BLaER1 (cell line): ENCODE measurements at regions not wholly inside any gene's neighbourhood (a gene's known extent, or its start where the extent isn't known, plus 50 kb on each side); places are given as distances from the start of the nearest gene placed in this dataset.
"Not testable (repeated sequence)": the region's sequence is repeated elsewhere in the genome, so short reads cannot be mapped to it uniquely, and the experiment has no call there.

Source experiments
- H3K27ac ChIP-seq: shearing (Covaris generic); formaldehyde crosslinking; 2 replicates; pipeline ENCODE4 v1.8.1; 2022
- H3K27me3 ChIP-seq: shearing (Covaris generic); formaldehyde crosslinking; 2 replicates; pipeline ENCODE4 v1.8.1; 2022
- H3K36me3 ChIP-seq: shearing (Covaris generic); formaldehyde crosslinking; 2 replicates; pipeline ENCODE4 v1.8.1; 2022
- H3K4me1 ChIP-seq: shearing (Covaris generic); formaldehyde crosslinking; 2 replicates; pipeline ENCODE4 v1.8.1; 2022
- H3K4me2 ChIP-seq: shearing (Covaris generic); formaldehyde crosslinking; 2 replicates; pipeline ENCODE4 v1.8.1; 2022
- H3K4me3 ChIP-seq: shearing (Covaris generic); formaldehyde crosslinking; 2 replicates; pipeline ENCODE4 v1.8.1; 2022
- H3K9ac ChIP-seq: shearing (Covaris generic); formaldehyde crosslinking; 2 replicates; pipeline ENCODE4 v1.8.1; 2022
- H3K9me3 ChIP-seq: shearing (Covaris generic); formaldehyde crosslinking; 2 replicates; pipeline ENCODE4 v1.8.1; 2022
- H4K20me1 ChIP-seq: shearing (Covaris generic); formaldehyde crosslinking; 2 replicates; pipeline ENCODE4 v1.8.1; 2022
- Cebpa-rat ChIP-seq: shearing (Covaris generic); IDR thresholded peaks from 2 replicates; pipeline ENCODE4 v1.8.1; 2022

- Histone ChIP-seq H3K4me3 (no peak overlapping the region), H3K9me3 (no peaks in the 10 kb centered on the region), H3K9ac (no peak overlapping the region), H3K4me1 (0 out of 2 replicates have a peak, but pooled peaks cover 4% of the 10 kb centered on the region), H3K27ac (no peak overlapping the region), H3K27me3 (no peaks in the 10 kb centered on the region), H3K36me3 (no peaks in the 10 kb centered on the region), H4K20me1 (no peaks in the 10 kb centered on the region), H3K4me2 (no peak overlapping the region)
- no peak for TF ChIP-seq Cebpa-rat
Measured at GRCh38 chr6:68010936-68011335, 624.1 kb upstream of the ADGRB3 start.

GRCh38 chr6:68008445-68008844 lies 626.6 kb upstream of the ADGRB3 start:
- Histone ChIP-seq H3K4me3 (no peak overlapping the region), H3K27me3 (no peaks in the 10 kb centered on the region), H3K27ac (no peak overlapping the region), H4K20me1 (no peaks in the 10 kb centered on the region), H3K4me2 (no peak overlapping the region; the same call in 1 of the 2 replicates), H3K9me3 (no peaks in the 10 kb centered on the region), H3K4me1 (0 out of 2 replicates have a peak, but pooled peaks cover 4% of the 10 kb centered on the region), H3K9ac (no peak overlapping the region), H3K36me3 (no peaks in the 10 kb centered on the region)
- no peak for TF ChIP-seq Cebpa-rat

GRCh38 chr6:68007717-68008116 lies 627.4 kb upstream of the ADGRB3 start:
- Histone ChIP-seq H3K27me3 (no peaks in the 10 kb centered on the region), H3K4me3 (no peak overlapping the region), H4K20me1 (no peaks in the 10 kb centered on the region), H3K27ac (no peak overlapping the region), H3K9ac (no peak overlapping the region), H3K36me3 (no peaks in the 10 kb centered on the region), H3K9me3 (no peaks in the 10 kb centered on the region), H3K4me2 (no peak overlapping the region), H3K4me1 (0 out of 2 replicates have a peak, but pooled peaks cover 4% of the 10 kb centered on the region)
- no peak for TF ChIP-seq Cebpa-rat

- no peaks in the 10 kb centered on the region for H3K9me3 ChIP-seq
- no peaks in the 10 kb centered on the region for H3K36me3 ChIP-seq
- no peak overlapping the region for H3K9ac ChIP-seq
- no peak overlapping the region for H3K4me3 ChIP-seq
- TF ChIP-seq Cebpa-rat, result no peak
- H4K20me1 ChIP-seq, result no peaks in the 10 kb centered on the region
- no peak overlapping the region for H3K4me2 ChIP-seq
- H3K27me3 ChIP-seq, result no peaks in the 10 kb centered on the region
- no peaks in the 10 kb centered on the region for H3K4me1 ChIP-seq
- no peak overlapping the region for H3K27ac ChIP-seq
Measured at GRCh38 chr6:67986694-67987232, 648.3 kb upstream of the ADGRB3 start.

- H4K20me1 ChIP-seq, result no peaks in the 10 kb centered on the region
- H3K4me2 ChIP-seq, result no peak overlapping the region
- no peak overlapping the region for H3K27ac ChIP-seq
- H3K9me3 ChIP-seq, result no peaks in the 10 kb centered on the region
- no peaks in the 10 kb centered on the region for H3K27me3 ChIP-seq
- no peaks in the 10 kb centered on the region for H3K36me3 ChIP-seq
- no peak overlapping the region for H3K9ac ChIP-seq
- H3K4me3 ChIP-seq, result no peak overlapping the region
- no peaks in the 10 kb centered on the region for H3K4me1 ChIP-seq
- no peak for TF ChIP-seq Cebpa-rat
Measured at GRCh38 chr6:67976486-67976885, 658.6 kb upstream of the ADGRB3 start.

GRCh38 chr6:67974931-67975330 lies 660.2 kb upstream of the ADGRB3 start:
- Histone ChIP-seq H3K9me3 (no peaks in the 10 kb centered on the region), H3K4me2 (no peak overlapping the region), H4K20me1 (no peaks in the 10 kb centered on the region), H3K9ac (no peak overlapping the region), H3K4me3 (no peak overlapping the region), H3K4me1 (no peaks in the 10 kb centered on the region), H3K36me3 (no peaks in the 10 kb centered on the region), H3K27ac (no peak overlapping the region), H3K27me3 (no peaks in the 10 kb centered on the region)
- no peak for TF ChIP-seq Cebpa-rat

- TF ChIP-seq Cebpa-rat, result no peak
- Histone ChIP-seq H3K9me3 (no peaks in the 10 kb centered on the region), H3K4me3 (no peak overlapping the region), H3K4me1 (no peaks in the 10 kb centered on the region), H3K9ac (no peak overlapping the region), H3K36me3 (no peaks in the 10 kb centered on the region), H3K27ac (no peak overlapping the region), H3K27me3 (no peaks in the 10 kb centered on the region), H4K20me1 (no peaks in the 10 kb centered on the region), H3K4me2 (no peak overlapping the region)
Measured at GRCh38 chr6:67971812-67972211, 663.3 kb upstream of the ADGRB3 start.

- no peak overlapping the region for H3K9ac ChIP-seq
- H3K4me3 ChIP-seq, result no peak overlapping the region
- TF ChIP-seq Cebpa-rat, result no peak
- H3K36me3 ChIP-seq, result no peaks in the 10 kb centered on the region
- no peak overlapping the region for H3K4me2 ChIP-seq
- H4K20me1 ChIP-seq, result no peaks in the 10 kb centered on the region
- H3K4me1 ChIP-seq, result no peaks in the 10 kb centered on the region
- H3K27me3 ChIP-seq, result no peaks in the 10 kb centered on the region
- no peak overlapping the region for H3K27ac ChIP-seq
- H3K9me3 ChIP-seq, result no peaks in the 10 kb centered on the region
Measured at GRCh38 chr6:67966830-67967229, 668.3 kb upstream of the ADGRB3 start.

- Histone ChIP-seq H3K36me3 (no peaks in the 10 kb centered on the region), H3K27me3 (no peaks in the 10 kb centered on the region), H3K9me3 (peaks cover 29% of the 10 kb centered on the region), H3K4me2 (no peak overlapping the region), H4K20me1 (no peaks in the 10 kb centered on the region), H3K4me3 (no peak overlapping the region; the same call in 1 of the 2 replicates), H3K4me1 (no peaks in the 10 kb centered on the region), H3K9ac (no peak overlapping the region), H3K27ac (no peak overlapping the region)
- TF ChIP-seq Cebpa-rat, result no peak
Measured at GRCh38 chr6:67956352-67956751, 678.7 kb upstream of the ADGRB3 start.

- Histone ChIP-seq H3K9ac (no peak overlapping the region), H3K4me2 (no peak overlapping the region), H3K4me1 (peaks cover 14% of the 10 kb centered on the region), H3K27ac (no peak overlapping the region), H4K20me1 (no peaks in the 10 kb centered on the region), H3K4me3 (no peak overlapping the region), H3K9me3 (peaks cover 39% of the 10 kb centered on the region), H3K27me3 (no peaks in the 10 kb centered on the region), H3K36me3 (no peaks in the 10 kb centered on the region)
- TF ChIP-seq Cebpa-rat, result no peak
Measured at GRCh38 chr6:67952948-67953347, 682.1 kb upstream of the ADGRB3 start.

GRCh38 chr6:67952121-67952520 lies 683.0 kb upstream of the ADGRB3 start:
- TF ChIP-seq Cebpa-rat, result no peak
- no peak overlapping the region for H3K4me3 ChIP-seq
- no peak overlapping the region for H3K9ac ChIP-seq

GRCh38 chr6:67947762-67948161 lies 687.3 kb upstream of the ADGRB3 start:
- not testable (repeated sequence) for H3K27me3 ChIP-seq, H3K27ac ChIP-seq, H4K20me1 ChIP-seq, H3K9ac ChIP-seq, H3K4me2 ChIP-seq, H3K4me3 ChIP-seq, H3K36me3 ChIP-seq
- Histone ChIP-seq H3K9me3 (peaks cover 11% of the 10 kb centered on the region; the same call in 1 of the 2 replicates), H3K4me1 (peaks cover 14% of the 10 kb centered on the region)

More at GRCh38 chr6:67952121-67952520, 683.0 kb upstream of the ADGRB3 start:
- H4K20me1 ChIP-seq, result no peaks in the 10 kb centered on the region
- H3K27me3 ChIP-seq, result no peaks in the 10 kb centered on the region
- H3K36me3 ChIP-seq, result no peaks in the 10 kb centered on the region
- H3K4me2 ChIP-seq, result no peak overlapping the region
- no peak overlapping the region for H3K27ac ChIP-seq
- peaks cover 33% of the 10 kb centered on the region for H3K9me3 ChIP-seq
- H3K4me1 ChIP-seq, result peaks cover 14% of the 10 kb centered on the region
